SK-N-MC (cell line): ENCODE measurements at regions not wholly inside any gene's neighbourhood (a gene's known extent, or its start where the extent isn't known, plus 50 kb on each side); places are given as distances from the start of the nearest gene placed in this dataset.

ENCODE experiments used
- DNase-seq: peaks from one replicate; pipeline ENCODE4 v3.0.0-alpha.2; 2011; ENCODE audit warnings: low read depth, low spot score
- H3K27ac ChIP-seq: fragments of 200-600 bp; sonication (generic); 2 replicates; pipeline ENCODE4 v1.5.1; 2016; ENCODE audit warnings: mixed run types
- H3K36me3 ChIP-seq: fragments of 200-600 bp; sonication (generic); 2 replicates; pipeline ENCODE4 v1.6.1; 2017; ENCODE audit warnings: antibody characterized with exemption, low read length, mixed read lengths; ENCODE audit not compliant: insufficient read depth
- H3K4me3 ChIP-seq: fragments of 200-600 bp; sonication (generic); 2 replicates; pipeline ENCODE4 v1.5.1; 2016
- H3K9ac ChIP-seq: fragments of 200-600 bp; sonication (generic); 2 replicates; pipeline ENCODE4 v1.8.0; 2017; ENCODE audit warnings: mixed run types, mixed read lengths; ENCODE audit not compliant: insufficient read length
- H3K9me3 ChIP-seq: fragments of 200-600 bp; sonication (generic); 2 replicates; pipeline ENCODE4 v1.6.1; 2017; ENCODE audit warnings: low read depth, mild to moderate bottlenecking, antibody characterized with exemption, low read length, moderate library complexity, mixed read lengths
- EZH2 ChIP-seq: fragments of 200-600 bp; sonication (generic); IDR thresholded peaks from one replicate; pipeline ENCODE4 v1.6.1; 2017; ENCODE audit warnings: antibody characterized with exemption
- FOXP2 ChIP-seq: optimal IDR thresholded peaks from 2 replicates; pipeline ENCODE3; 2011; ENCODE audit warnings: mild to moderate bottlenecking, moderate library complexity; ENCODE audit not compliant: insufficient read depth; ENCODE audit errors: extremely low read length, control extremely low read depth
- POLR2AphosphoS5 ChIP-seq: IDR thresholded peaks from 2 replicates; pipeline ENCODE4 v1.6.1; 2012; ENCODE audit warnings: mild to moderate bottlenecking, low read depth, low read length, borderline replicate concordance

DNA sequence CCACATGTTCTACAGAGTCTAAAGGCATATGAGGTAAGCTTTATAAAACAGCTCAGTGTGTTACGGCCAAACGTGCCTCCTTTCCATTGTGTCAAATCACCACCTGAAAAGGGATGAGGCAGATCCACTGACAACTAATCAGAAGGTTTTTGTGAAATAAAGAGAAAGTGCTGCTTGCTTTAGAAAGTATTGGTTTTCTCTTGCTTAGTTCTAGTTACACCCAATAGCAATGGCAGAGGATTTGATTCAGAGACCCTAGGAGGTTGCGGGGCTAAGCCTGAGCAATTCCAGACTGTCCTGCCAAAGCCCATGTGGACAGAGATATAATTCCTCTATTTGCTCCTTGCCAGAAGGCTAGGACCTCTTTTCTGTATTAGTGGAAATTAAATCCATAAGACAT lies 125.5 kb downstream of the SPRY1 start:
- no peak for DNase-seq
- Histone ChIP-seq H3K4me3 (no peak overlapping the region), H3K9ac (no peak overlapping the region), H3K27ac (no peak overlapping the region), H3K9me3 (no peaks in the 10 kb centered on the region), H3K36me3 (no peaks in the 10 kb centered on the region)
- TF ChIP-seq POLR2AphosphoS5: no peak
- TF ChIP-seq EZH2: no peak
- no peak for TF ChIP-seq FOXP2

DNA sequence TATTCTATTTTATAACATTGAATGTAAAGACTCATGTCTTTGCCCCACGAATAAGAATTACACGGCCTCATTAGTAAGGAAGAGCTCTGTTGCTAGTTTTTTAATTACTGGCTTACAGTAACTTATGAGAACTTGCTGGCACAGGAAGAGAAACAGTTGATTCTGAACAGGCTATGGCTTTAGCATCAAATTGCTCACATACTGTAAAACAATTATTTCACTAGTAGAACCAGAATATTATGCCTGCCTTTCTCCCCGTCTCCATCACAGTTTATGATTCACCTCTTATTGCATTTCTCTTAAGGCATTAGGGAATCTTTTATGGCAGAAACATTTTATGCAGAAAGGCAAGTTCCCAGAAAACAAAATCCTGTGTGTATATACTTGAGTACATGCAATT lies 126.1 kb downstream of the SPRY1 start:
- no peak for TF ChIP-seq FOXP2
- TF ChIP-seq POLR2AphosphoS5: no peak
- TF ChIP-seq EZH2: no peak
- no peak for DNase-seq

DNA sequence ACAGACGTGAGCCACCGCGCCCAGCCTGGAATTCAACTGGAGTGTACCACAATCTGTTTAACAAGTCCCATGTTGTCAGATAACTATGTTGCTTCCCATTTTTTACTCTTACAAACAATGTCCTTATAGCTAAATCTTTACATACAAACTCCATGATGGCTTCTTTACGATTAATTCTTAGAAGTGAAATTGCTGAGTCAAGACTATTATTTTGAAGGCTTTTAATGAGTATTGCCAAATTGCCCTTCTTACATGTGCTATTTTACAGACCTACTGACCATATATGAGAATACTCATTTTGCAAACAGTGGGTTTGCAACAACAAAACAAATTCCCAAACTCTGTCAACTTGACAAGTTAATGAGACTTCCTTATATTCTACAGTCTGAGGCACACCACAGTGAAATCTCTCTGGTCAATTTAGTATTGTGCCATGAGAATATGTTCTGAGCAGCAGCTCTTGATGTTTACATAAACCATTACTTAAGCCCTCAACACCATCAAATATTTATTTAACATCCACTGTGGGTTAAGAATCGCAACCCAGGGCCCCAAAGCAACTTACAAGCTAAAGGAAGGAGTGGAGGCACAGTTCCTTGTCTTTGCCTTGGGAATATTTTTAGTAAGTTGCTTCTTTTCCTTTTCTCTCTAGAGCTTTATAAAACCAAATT lies 128.5 kb downstream of the SPRY1 start:
- TF ChIP-seq FOXP2 (no peak), EZH2 (no peak)
- H3K27ac ChIP-seq: no peak overlapping the region

More for the DNA sequence above, 126.1 kb downstream of the SPRY1 start:
- Histone ChIP-seq H3K27ac (no peak overlapping the region), H3K36me3 (no peaks in the 10 kb centered on the region), H3K9me3 (no peaks in the 10 kb centered on the region), H3K9ac (no peak overlapping the region), H3K4me3 (no peak overlapping the region)

DNA sequence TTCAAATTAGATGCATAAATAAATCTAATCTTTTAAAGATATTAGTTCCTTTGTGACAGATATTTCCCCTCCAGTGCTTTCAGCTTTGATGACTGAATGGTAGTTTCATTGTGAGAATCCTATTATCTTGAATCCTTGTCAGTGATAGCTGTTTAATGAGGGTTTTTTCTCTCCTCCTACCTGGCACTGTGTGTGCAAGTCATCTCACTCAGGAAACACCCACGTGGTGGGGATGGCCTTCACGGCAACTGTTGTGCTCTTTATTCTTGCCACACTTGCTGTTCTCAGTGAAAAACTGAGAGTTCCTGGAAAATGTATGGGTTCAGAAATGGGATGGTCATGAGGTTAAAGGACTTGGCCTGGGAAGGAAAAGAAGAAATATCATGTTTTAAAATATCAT lies 129.9 kb downstream of the SPRY1 start:
- DNase-seq: no peak
- no peaks in the 10 kb centered on the region for H3K9me3 ChIP-seq
- H3K27ac ChIP-seq: no peak overlapping the region
- no peak overlapping the region for H3K9ac ChIP-seq
- H3K4me3 ChIP-seq: no peak overlapping the region
- TF ChIP-seq EZH2 (no peak), FOXP2 (no peak), POLR2AphosphoS5 (no peak)
- H3K36me3 ChIP-seq: no peaks in the 10 kb centered on the region

More for the DNA sequence above, 128.5 kb downstream of the SPRY1 start:
- Histone ChIP-seq H3K36me3 (no peaks in the 10 kb centered on the region), H3K9ac (no peak overlapping the region), H3K9me3 (no peaks in the 10 kb centered on the region), H3K4me3 (no peak overlapping the region)
- DNase-seq: no peak

DNA sequence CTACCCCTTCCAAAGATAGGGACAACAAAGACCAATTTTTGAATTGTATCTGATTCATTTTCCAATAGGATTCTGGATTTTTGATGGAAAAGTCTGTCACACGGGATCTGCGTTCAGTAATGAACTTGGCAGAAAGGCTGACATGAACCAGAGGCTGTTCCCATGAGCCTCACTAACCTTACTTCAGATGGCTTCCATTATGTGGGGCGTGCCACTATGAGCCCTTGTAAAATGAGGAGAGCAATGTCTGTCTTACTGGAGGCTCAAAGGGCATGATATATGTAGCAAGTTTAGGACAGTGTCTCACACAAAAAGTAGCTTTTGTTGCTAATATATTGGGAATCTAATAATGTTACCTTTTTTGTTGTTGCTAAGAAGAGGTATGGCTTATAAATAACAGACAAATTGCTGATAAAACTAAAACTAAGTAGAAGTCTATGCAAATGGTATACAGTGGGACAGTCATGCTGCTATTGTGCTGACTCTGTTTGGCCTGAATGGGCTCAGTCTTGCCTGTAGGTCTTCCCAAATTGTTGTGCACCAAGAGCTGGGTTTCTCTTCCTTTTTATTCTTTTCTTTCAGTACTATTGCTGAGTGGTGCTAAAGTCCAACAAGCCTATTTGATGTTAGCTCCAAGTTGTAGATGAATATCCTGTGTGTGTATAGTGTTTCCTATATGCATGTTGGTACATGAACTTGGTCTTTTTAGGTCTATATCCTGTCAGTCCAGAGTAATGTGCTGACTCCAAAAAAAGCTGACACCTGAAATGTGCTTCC lies 132.1 kb downstream of the SPRY1 start:
- no peak overlapping the region for H3K9ac ChIP-seq
- H3K9me3 ChIP-seq: no peaks in the 10 kb centered on the region
- H3K4me3 ChIP-seq: no peak overlapping the region
- DNase-seq: no peak
- H3K27ac ChIP-seq: no peak overlapping the region
- no peak for TF ChIP-seq POLR2AphosphoS5
- no peak for TF ChIP-seq FOXP2
- no peak for TF ChIP-seq EZH2
- no peaks in the 10 kb centered on the region for H3K36me3 ChIP-seq

DNA sequence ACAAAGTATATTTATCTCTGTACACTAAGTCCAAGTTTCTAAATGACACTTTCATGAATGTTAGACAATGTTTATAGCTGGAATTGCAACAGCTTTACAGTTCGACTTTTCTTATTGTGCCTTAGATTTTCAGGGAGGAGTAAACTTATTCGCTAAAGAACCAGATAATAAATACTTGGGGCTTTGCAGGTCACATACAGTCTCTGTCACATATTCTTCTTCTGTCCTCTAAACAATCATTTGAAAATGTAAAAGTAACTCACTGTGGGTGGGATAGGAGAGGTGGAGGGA lies 132.6 kb downstream of the SPRY1 start:
- Histone ChIP-seq H3K9me3 (no peaks in the 10 kb centered on the region; the same call in 1 of the 2 replicates), H3K9ac (no peak overlapping the region), H3K27ac (no peak overlapping the region), H3K4me3 (no peak overlapping the region), H3K36me3 (no peaks in the 10 kb centered on the region)
- no peak for TF ChIP-seq EZH2
- no peak for TF ChIP-seq FOXP2
- TF ChIP-seq POLR2AphosphoS5: no peak
- DNase-seq: no peak

- H3K4me3 ChIP-seq: no peak overlapping the region
- no peaks in the 10 kb centered on the region; the same call in 1 of the 2 replicates for H3K9me3 ChIP-seq
- H3K9ac ChIP-seq: no peak overlapping the region
- no peak overlapping the region for H3K27ac ChIP-seq
- no peaks in the 10 kb centered on the region for H3K36me3 ChIP-seq
- no peak for DNase-seq
- TF ChIP-seq FOXP2: no peak
- TF ChIP-seq POLR2AphosphoS5: no peak
- no peak for TF ChIP-seq EZH2
These were observed 133.8 kb downstream of the SPRY1 start for GRCh38 chr4:123530357-123530756.

- no peak overlapping the region for H3K9ac ChIP-seq
- H3K36me3 ChIP-seq: no peaks in the 10 kb centered on the region
- no peaks in the 10 kb centered on the region; the same call in 1 of the 2 replicates for H3K9me3 ChIP-seq
- H3K4me3 ChIP-seq: no peak overlapping the region
- no peak for TF ChIP-seq EZH2
- no peak for TF ChIP-seq FOXP2
- no peak for TF ChIP-seq POLR2AphosphoS5
- no peak overlapping the region for H3K27ac ChIP-seq
- no peak for DNase-seq
These were observed 138.6 kb downstream of the SPRY1 start for GRCh38 chr4:123535037-123535748.
